H1 (cell line): ENCODE measurements at regions not wholly inside any gene's neighbourhood (a gene's known extent, or its start where the extent isn't known, plus 50 kb on each side); places are given as distances from the start of the nearest gene placed in this dataset.

ENCODE experiments used
- TF ChIP-seq, protein P1 (sequence below): IDR thresholded peaks from 2 replicates; pipeline ENCODE4 v1.6.1; 2011; ENCODE audit warnings: low read depth, mild to moderate bottlenecking, low read length; ENCODE audit not compliant: insufficient read depth

DNA sequence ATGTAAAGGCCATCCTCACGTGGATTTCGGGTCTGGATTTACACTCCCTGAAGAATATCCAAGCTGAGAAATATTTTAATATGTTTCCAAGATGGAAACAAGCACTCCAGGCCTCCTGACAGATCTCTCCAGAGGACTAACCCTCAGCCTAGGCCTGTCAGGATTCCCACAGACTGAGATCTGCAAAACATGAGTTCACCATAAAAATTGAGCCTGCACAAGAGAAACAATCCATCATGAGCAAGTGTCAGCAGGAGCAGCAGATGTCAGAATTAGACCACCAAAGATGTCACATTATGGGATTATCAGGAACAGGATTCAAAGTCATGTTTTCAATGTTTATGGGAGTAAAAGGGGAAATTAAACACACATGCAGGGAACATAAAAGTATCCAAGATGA, 191.3 kb downstream of the TFCP2L1 start (continued):
- TF ChIP-seq, protein P1, sequence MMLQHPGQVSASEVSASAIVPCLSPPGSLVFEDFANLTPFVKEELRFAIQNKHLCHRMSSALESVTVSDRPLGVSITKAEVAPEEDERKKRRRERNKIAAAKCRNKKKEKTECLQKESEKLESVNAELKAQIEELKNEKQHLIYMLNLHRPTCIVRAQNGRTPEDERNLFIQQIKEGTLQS = no peak
